NCI-H2171 treated with DMSO at 0.1 percent for 48 hours (cell line): ENCODE measurements at regions not wholly inside any gene's neighbourhood (a gene's known extent, or its start where the extent isn't known, plus 50 kb on each side); places are given as distances from the start of the nearest gene placed in this dataset.
"Not testable (repeated sequence)": the region's sequence is repeated elsewhere in the genome, so short reads cannot be mapped to it uniquely, and the experiment has no call there.

Experiments
- DNase-seq: peaks from one replicate; lab custom pipeline; 2025; lab: John Stamatoyannopoulos, UW

DNA sequence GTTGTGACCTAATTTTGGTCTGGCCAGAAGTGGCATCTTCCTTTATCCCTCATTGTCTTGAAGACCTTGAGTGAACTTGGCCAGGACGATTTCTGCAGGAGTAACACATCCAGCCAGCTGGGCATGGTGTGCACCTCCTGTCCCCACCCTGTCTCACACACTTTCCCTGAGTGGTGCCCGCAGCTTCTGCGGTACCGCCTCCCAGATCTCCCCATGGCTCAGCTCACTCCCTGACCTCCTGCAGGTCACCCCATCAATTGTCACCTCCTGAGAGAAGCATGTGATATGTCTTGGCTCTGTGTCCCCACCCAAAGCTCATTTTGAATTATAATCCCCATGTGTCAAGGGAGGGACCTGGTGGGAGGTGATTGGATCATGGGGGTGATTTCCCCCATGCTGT, 50.2 kb upstream of the TP53I11 start:
- DNase-seq, result no peak

DNA sequence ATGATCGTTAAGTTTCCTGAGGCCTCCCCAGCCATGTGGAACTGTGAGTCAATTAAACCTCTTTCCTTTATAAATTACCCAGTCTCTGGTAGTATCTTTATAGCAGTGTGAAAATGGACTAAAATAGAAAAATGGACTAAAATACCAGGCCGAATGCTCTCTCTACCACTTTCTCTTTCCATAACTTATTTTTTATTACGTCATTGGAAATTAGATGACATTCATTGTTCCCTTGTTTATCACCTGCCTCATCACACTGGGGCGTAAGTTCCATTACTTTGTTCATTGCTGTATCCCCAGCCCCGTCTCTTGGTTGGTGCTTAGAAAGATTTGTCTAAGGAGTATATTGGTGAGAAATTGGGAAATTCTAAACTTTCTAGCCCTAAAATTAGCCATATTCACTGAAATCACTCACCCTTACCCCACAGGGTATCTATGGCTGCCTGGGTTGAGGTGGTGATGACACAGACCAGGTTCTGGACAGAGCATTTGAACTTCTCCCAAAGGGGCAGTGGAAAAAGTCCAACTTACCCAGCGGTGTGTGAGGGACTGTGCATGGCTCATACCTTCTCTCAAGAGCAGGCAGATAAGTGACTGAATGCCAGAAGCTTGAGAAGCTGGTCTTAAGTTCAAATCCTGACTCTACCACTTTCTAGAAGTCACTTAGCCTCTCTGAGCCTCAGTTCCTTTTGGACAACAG, 50.9 kb upstream of the TP53I11 start:
- no peak for DNase-seq

DNA sequence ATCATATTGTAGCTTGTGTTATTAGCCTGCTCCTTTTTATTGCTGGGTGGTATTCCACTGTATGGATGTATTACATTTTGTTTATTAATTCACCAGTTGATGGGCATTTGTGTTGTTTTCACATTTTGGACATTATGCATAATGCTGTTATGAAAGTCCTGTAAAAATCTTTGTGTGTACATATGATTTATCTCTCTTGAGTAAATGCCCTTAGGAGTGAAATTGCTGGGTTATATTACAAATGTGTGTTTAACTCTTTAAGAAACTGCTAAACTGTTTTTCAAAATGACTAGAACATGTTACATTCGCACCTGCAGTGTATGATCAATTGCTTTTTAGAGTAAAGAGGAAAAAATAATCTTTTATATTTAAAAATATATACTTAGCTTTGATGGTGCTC, 54.4 kb upstream of the TP53I11 start:
- no peak for DNase-seq

DNA sequence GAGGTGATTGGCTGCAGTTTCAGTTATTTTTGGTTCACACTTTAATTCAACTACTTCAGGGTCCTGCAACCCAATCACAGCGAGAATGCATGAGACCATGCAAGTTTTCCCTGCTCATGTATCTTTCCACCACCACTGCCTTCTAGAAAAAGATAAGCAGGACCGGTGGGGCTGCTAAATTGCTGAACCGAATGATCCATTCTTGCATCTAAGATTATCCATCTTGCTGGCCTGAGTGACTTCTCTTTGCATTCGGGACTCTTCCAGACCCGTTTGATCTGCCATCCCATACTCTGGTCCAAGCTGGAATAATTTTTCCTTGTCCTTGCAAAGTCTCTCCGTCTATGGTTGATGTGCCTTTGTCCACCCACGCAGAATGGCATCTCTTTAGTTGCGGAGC, 56.3 kb upstream of the TP53I11 start:
- DNase-seq, result no peak

DNA sequence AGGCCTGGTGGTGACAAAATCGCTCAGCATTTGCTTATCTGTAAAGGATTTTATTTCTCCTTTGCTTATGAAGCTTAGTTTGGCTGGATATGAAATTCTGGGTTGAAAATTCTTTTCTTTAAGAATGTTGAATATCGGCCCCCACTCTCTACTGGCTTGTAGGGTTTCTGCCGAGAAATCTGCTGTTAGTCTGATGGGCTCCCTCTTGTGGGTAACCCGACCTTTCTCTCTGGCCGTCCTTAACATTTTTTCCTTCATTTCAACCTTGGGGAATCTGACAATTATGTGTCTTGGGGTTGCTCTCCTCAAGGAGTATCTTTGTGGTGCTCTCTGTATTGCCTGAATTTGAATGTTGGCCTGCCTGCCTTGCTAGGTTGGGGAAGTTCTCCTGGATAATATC, 65.3 kb upstream of the TP53I11 start:
- not testable (repeated sequence) for DNase-seq

- DNase-seq, result not testable (repeated sequence)
Observed at GRCh38 chr11:45016446-45016845, 65.8 kb upstream of the TP53I11 start.

DNA sequence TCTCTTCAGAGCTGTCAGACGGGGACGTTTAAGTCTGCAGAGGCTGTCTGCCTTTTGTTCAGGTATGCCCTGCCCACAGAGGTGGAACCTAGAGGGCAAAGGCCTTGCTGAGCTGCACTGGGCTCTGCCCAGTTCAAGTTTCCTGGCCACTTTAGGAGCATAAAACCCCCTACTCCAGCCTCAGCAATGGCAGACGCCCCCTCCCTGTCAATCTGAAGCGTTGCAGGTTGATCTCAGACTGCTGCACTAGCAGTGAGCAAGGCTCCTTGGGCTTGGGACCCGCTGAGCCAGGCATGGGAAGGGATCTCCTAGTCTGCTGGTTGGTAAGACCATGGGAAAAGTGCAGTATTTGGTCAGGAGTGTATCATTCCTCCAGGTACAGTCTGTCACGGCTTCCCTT, 66.6 kb upstream of the TP53I11 start:
- DNase-seq, result no peak

GRCh38 chr11:45021001-45021400, 70.3 kb upstream of the TP53I11 start:
- DNase-seq, result no peak

GRCh38 chr11:45021692-45022141, 71.0 kb upstream of the TP53I11 start:
- peak; percentile 84 for DNase-seq

DNA sequence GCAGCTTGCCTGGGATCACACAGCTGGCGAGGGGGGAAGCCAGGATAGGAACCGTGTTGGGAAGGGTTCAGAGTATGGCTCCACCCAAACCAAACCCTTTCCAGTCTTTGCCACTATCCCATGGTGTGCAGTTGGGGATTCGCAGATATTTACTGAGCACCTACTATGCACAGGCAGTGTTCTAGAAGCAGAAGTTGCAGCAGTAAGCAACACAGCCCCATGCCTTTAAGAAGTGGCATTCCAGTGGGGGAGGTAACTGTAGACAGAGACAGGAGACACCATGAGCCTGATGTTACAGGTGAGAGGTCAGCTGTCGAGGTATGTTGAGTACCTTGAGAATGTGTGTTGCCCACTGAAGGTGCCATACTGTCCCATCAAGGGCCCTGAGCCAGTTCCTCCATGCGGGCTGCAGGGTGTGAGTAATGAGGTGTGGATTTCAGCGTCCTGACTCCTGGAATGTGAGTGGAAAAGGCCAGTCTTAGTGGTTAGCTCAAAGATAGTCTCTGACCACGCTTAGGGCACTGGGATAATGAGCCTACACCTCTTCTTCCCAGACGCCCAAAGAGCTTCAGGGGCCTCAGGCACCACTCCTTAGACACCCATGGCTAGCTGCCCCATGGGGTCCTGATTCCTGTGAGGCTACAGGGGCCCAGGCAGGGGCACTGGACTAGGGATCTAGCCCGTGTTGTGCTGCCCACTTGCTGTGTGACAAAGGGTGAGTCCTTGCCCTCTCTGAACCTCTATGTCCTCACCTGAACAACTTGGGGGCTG, 71.8 kb upstream of the TP53I11 start:
- DNase-seq, result no peak

DNA sequence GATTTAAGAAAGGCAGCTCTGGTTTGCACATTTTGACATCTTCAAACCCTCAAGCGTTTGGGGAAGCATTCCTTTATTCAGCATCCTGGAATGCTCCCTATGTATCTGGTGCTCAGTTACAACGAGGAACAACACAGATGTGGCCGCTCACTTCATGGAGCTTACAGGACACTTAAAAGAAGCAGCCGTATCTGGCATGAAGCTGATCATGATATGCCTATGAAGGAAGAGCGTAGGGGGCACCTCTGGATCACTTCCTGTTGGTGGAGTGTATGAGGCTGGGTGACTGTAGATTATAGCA, 72.3 kb upstream of the TP53I11 start:
- DNase-seq, result no peak

GRCh38 chr11:45024316-45024715, 73.6 kb upstream of the TP53I11 start:
- DNase-seq, result no peak

DNA sequence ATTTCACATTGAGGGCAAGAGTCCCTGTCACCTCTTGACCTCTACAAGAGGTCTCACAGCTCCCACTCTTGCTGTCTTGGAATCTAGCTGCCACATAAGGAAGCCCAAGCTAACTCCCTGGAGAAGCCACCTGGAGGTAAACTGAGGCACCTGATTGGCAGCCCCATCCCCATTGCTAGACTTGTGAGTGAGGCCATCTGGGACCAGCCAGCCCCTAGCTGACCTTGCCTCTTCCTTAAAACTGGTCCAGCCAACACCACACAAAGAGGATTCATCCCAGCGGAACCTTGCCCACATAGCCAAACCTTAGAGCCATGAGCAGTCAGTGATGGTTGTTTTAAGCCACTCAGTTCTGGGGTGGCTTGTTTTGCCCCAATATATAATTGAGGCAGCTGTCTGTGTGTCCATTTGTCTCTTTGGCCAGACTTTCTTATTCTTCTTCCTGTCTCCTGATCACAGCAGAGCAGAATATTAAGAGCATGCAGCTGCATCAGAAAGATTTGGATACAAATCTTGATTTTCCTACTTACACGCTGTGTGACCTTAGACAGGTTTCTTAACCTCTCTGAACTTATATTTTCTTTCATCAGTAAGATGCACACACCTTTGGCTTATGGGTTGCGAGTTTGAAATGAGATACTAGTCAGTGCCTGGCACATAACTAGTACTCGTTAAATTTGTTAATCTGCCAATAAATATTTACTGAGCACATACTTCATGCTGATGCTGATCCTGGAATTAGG, 74.3 kb upstream of the TP53I11 start:
- DNase-seq, result no peak

DNA sequence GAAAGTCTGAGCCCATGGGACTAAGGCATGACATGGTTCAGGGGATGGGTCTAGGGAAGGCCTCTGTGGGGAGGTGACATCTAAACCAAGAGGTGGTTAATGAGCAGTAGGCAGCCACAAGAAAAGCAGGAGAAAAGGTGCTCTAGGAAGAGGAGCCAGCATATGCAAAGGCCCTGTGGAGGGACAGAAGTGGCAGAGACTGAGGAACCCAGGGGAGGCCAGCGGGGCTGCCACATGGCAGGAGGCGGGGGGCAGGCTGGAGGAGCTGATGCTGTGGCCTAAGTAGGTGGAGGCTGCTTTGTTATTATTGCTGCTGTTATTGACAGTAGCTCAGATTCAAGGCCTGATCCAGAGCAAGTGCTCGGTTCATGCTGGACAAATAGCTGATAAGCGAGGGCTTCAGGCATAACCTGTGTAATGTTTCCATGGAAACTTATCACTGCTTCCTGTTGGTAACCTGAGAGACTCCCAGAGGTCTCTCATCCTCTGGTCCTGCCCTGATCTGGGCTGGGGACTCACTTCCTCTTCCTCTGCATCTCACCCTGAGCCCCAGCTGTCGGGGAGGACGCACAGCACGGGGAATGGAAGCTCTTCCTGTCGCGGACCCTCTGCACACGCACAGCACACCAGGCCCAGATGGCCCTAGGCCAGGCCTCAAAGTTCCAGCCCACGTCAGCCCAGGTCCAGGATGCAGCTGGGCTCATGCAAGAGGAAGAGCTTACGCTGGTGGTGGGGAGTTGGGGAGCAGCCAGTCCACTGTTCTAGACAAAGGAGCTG, 75.2 kb upstream of the TP53I11 start:
- peak; percentile 38 for DNase-seq

DNA sequence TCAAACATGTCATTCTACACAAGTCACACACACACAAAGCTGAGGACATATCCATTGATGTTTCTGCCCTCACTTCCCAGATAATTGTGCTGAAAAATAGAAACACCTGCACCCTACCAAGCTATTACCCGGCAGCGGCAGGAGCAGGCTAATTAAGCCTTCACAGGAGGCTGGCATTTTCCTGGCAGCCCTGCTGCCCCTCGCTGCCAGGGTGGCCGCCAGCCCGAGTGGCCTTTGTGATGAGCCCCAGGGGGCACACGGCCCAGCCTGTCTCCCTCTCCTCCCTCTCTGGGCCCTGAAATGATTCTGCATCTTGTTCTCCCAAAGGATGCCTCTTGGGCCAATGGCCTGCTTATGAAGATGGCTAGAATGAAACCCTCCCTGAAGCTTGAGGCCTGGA, 76.2 kb upstream of the TP53I11 start:
- DNase-seq, result peak; percentile 24

DNA sequence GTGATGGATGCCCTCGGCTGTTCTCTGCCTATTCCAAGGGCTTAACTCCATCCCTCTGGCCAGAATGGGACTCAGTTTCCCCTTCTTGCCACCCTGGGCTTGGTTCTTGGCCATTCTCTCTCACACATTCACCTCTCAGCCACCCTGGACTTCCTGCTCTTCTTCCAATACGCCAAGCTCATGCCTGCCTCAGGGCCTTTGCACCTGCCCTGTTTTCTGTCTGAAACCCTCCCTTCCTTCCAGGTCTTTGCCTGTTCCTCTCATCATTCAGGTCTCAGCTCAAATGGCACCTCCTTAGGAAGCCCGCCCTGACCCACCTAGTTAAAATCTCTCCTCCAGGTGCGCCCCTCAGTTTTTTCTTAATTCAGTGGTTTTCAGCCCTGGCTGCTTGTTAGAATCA, 76.6 kb upstream of the TP53I11 start:
- no peak for DNase-seq

GRCh38 chr11:45028911-45029682, 78.4 kb upstream of the TP53I11 start:
- peak; percentile 28 for DNase-seq

GRCh38 chr11:45030778-45031177, 80.1 kb upstream of the TP53I11 start:
- DNase-seq, result no peak

GRCh38 chr11:45031912-45032519, 81.3 kb upstream of the TP53I11 start:
- DNase-seq, result no peak

DNA sequence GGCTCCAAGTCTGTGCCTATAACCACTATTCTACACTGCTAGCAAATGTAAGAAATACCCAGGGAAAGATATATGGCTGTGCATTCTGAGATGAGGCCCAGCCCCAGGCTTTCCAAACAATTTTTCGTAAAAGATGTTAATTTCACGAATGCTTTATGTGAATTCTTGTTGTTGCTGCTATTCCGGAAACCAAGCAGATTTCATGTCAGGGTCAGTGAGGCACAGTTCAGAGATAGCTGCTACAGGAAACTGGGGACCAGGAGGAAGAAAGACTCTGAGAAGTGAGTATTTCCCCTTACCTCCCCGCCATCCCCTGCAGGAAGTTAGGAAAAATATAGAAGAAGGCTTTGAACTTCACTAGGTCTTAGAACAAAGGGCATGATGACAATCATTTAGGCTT, 84.7 kb upstream of the TP53I11 start:
- no peak for DNase-seq

DNA sequence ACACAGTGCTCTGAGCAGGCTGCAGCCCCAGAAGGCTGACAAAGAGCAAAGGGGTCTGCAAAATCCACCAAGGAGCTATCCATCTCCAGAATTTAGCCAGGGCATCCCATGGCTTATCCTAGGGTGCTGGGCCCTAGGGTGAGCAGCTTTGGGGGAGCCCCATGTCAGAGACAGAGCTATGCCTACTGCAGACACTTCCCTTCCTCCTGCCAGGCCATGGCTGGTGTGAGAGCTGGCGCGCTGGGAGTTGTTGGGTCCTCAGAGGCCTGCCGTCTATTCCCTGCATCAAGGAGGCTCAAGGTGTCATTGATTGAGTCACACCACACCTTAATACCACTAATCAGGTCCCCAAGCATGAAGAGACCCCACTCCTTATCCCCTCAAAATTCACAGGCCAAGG, 85.3 kb upstream of the TP53I11 start:
- no peak for DNase-seq
